Posterior vena cava (tissue), 2 donors: ENCODE measurements at regions not wholly inside any gene's neighbourhood (a gene's known extent, or its start where the extent isn't known, plus 50 kb on each side); places are given as distances from the start of the nearest gene placed in this dataset.
"Not testable (repeated sequence)": the region's sequence is repeated elsewhere in the genome, so short reads cannot be mapped to it uniquely, and the experiment has no call there.

Experiments used
- DNase-seq: peaks from one replicate; pipeline ENCODE4 v3.0.0-alpha.2; 2020; ENCODE audit warnings: low spot score
- intact Hi-C, 2 donors: fragments of 100-400 bp; cut with DNase I; formaldehyde crosslinking; loops; one replicate each; pipeline versions ENCODE4 v1.14.1 to v1.14.2; 2022 to 2023
- donor health status: DM: yes; HTN: yes; CAD: no.
- donor health status: DM: yes; HTN: yes; CAD: no.

- DNase-seq, result no peak
- intact Hi-C loops, result no loop called here
These were observed 375.8 kb downstream of the INSIG2 start for GRCh38 chr2:118464046-118464445.

GRCh38 chr2:118460425-118460824 lies 372.2 kb downstream of the INSIG2 start:
- intact Hi-C loops, result no loop called here
- DNase-seq, result no peak

GRCh38 chr2:118459426-118459825 lies 371.2 kb downstream of the INSIG2 start:
- intact Hi-C loops, result no loop called here

GRCh38 chr2:118457951-118458350 lies 369.7 kb downstream of the INSIG2 start:
- intact Hi-C loops, result no loop called here
- DNase-seq, result no peak

More at GRCh38 chr2:118459426-118459825, 371.2 kb downstream of the INSIG2 start:
- no peak for DNase-seq

- no peak for DNase-seq
- intact Hi-C loops, result no loop called here
These were observed 361.1 kb downstream of the INSIG2 start for GRCh38 chr2:118449401-118449800.

- DNase-seq, result no peak
- intact Hi-C loops, result no loop called here
These were observed 355.3 kb downstream of the INSIG2 start for GRCh38 chr2:118443596-118443995.

- DNase-seq, result no peak
- intact Hi-C loops, result no loop called here
These were observed 354.8 kb downstream of the INSIG2 start for GRCh38 chr2:118442996-118443553.

GRCh38 chr2:118442046-118442445 lies 353.8 kb downstream of the INSIG2 start:
- DNase-seq, result no peak
- intact Hi-C loops, result no loop called here

- DNase-seq, result no peak
- intact Hi-C loops, result no loop called here
These were observed 352.3 kb downstream of the INSIG2 start for GRCh38 chr2:118440404-118441098.

- no peak for DNase-seq
- intact Hi-C loops, result no loop called here
These were observed 349.2 kb downstream of the INSIG2 start for GRCh38 chr2:118437501-118437900.

- intact Hi-C loops, result no loop called here
- DNase-seq, result no peak
These were observed 343.7 kb downstream of the INSIG2 start for GRCh38 chr2:118431997-118432396.

- intact Hi-C loops, result no loop called here
- no peak for DNase-seq
These were observed 343.3 kb downstream of the INSIG2 start for GRCh38 chr2:118431586-118431985.

GRCh38 chr2:118431165-118431517 lies 342.9 kb downstream of the INSIG2 start:
- intact Hi-C loops, result no loop called here
- DNase-seq, result no peak

GRCh38 chr2:118430510-118431164 lies 342.4 kb downstream of the INSIG2 start:
- no peak for DNase-seq
- intact Hi-C loops, result no loop called here

GRCh38 chr2:118425191-118425590 lies 336.9 kb downstream of the INSIG2 start:
- intact Hi-C loops, result no loop called here
- no peak for DNase-seq

- intact Hi-C loops, result no loop called here
- DNase-seq, result no peak
These were observed 335.5 kb downstream of the INSIG2 start for GRCh38 chr2:118423776-118424175.

GRCh38 chr2:118421648-118422047 lies 333.4 kb downstream of the INSIG2 start:
- intact Hi-C loops, result no loop called here
- no peak for DNase-seq

GRCh38 chr2:118417406-118418120 lies 329.3 kb downstream of the INSIG2 start:
- DNase-seq, result no peak
- intact Hi-C loops, result no loop called here

- intact Hi-C loops, DNase-seq: not testable (repeated sequence)
These were observed 326.9 kb downstream of the INSIG2 start for GRCh38 chr2:118415186-118415585.
